Skeletal muscle satellite cell (primary cell): ENCODE measurements at regions not wholly inside any gene's neighbourhood (a gene's known extent, or its start where the extent isn't known, plus 50 kb on each side); places are given as distances from the start of the nearest gene placed in this dataset.

Source experiments
- H3K27me3 ChIP-seq: 2 replicates; pipeline ENCODE4 v1.7.0; 2013; ENCODE audit warnings: low read length; ENCODE audit not compliant: control insufficient read depth, insufficient read depth
- H3K36me3 ChIP-seq: 2 replicates; pipeline ENCODE4 v1.7.0; 2013; ENCODE audit warnings: mild to moderate bottlenecking, control low read depth, low read length; ENCODE audit not compliant: insufficient read depth
- H3K4me1 ChIP-seq: 2 replicates; pipeline ENCODE4 v1.7.0; 2013; ENCODE audit warnings: low read length; ENCODE audit not compliant: control insufficient read depth, insufficient read depth
- H3K4me2 ChIP-seq: 2 replicates; pipeline ENCODE4 v1.7.0; 2013; ENCODE audit warnings: mild to moderate bottlenecking, low read length
- H3K4me3 ChIP-seq: 2 replicates; pipeline ENCODE4 v1.7.0; 2013; ENCODE audit warnings: low read length
- H3K9ac ChIP-seq: 2 replicates; pipeline ENCODE4 v1.7.0; 2013; ENCODE audit warnings: mild to moderate bottlenecking, low read depth, low read length, moderate library complexity
- H3K9me3 ChIP-seq: replicated peaks from 2 replicates; pipeline ENCODE4 v1.7.0; 2013; ENCODE audit warnings: mild to moderate bottlenecking, control low read depth, low read length

DNA sequence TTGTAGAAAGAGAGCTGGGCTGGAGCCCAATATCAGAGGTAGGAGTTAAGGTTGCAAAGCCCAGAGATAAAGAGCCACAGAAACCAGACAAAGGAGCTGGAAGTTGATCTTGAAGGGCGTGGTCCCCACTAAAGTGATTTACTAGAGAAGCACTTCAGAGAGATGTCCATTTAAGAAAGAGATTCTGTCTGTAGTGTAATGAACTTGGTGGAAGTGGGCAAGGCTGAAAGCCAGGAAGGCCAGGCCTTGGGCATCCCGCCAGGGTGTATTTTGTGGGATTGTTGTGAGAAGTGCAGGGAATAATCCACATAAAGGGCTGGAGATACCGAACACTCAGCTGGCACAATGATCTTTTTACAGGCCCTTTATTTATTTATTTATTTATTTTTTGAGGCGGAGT, 1398.8 kb downstream of the TBC1D22A start:
- H3K4me3 ChIP-seq, result no peak overlapping the region

DNA sequence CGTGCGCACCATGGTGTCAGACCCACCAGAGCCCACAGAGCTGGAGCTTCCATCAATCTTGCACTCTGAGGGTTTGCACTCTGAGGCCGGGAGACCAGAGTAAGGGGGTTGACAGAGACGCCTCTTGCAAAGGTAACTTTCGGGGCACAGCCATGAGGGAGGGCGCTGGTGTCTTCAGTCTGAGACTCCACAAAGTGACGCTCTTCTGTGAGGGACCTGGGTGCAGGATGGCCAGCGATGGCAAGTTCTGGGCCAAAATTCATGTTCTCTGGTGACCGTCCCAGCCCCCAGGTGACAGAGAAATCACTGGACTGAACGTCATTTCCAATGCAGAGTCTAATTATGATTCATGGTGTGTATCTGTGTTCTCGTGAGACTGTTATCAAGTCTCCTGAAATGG, 1395.2 kb downstream of the TBC1D22A start:
- no peak overlapping the region for H3K4me2 ChIP-seq
- H3K9me3 ChIP-seq, result peaks cover 23% of the 10 kb centered on the region

More for the DNA sequence above, 1398.8 kb downstream of the TBC1D22A start:
- peaks cover 12% of the 10 kb centered on the region for H3K9me3 ChIP-seq
- H3K27me3 ChIP-seq, result no peaks in the 10 kb centered on the region
- no peaks in the 10 kb centered on the region for H3K36me3 ChIP-seq
- no peak overlapping the region for H3K9ac ChIP-seq
- no peak overlapping the region for H3K4me2 ChIP-seq
- H3K4me1 ChIP-seq, result no peaks in the 10 kb centered on the region

DNA sequence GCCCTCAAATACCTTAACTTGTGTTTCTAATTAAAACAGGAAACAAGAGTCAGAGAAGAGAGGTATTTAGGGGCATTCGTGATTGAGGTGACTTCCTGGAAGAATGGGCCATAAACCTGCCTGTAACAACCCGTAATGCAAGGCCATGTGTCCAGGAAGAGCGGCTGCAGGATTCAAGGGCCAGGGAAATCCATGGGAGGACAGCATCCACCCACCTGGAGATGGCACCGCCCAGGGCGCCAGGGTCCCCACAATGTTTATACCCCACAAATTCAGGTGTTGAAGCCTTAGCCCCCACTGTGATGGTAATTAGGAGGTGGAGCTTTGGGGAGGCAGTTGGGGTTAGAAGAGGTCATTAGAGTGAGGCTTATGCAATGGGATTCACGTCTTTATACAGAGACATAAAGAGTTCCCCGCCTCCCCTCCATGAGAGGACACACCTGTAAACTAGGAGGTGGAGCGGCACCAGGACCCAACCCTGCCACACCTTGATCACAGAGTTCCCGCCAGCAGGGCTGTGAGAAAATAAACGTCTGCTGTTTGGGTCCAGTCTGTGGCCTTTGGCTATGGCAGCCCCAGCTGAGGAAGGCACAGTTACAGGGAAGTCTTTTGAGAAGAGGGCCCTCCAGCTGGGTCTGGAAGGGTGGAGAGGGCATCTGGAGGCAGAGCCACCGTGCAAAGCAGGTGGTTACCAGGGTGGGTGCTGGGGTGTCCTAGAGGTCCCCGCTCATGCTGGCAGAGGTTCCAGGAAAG, 1394.3 kb downstream of the TBC1D22A start:
- Histone ChIP-seq H3K27me3 (no peaks in the 10 kb centered on the region), H3K36me3 (no peaks in the 10 kb centered on the region), H3K4me1 (no peaks in the 10 kb centered on the region), H3K9ac (no peak overlapping the region), H3K4me2 (no peak overlapping the region), H3K4me3 (no peak overlapping the region), H3K9me3 (peaks cover 23% of the 10 kb centered on the region)

More for the DNA sequence above, 1395.2 kb downstream of the TBC1D22A start:
- no peaks in the 10 kb centered on the region for H3K36me3 ChIP-seq
- no peak overlapping the region for H3K4me3 ChIP-seq
- no peaks in the 10 kb centered on the region for H3K27me3 ChIP-seq
- H3K9ac ChIP-seq, result no peak overlapping the region
- no peaks in the 10 kb centered on the region for H3K4me1 ChIP-seq

DNA sequence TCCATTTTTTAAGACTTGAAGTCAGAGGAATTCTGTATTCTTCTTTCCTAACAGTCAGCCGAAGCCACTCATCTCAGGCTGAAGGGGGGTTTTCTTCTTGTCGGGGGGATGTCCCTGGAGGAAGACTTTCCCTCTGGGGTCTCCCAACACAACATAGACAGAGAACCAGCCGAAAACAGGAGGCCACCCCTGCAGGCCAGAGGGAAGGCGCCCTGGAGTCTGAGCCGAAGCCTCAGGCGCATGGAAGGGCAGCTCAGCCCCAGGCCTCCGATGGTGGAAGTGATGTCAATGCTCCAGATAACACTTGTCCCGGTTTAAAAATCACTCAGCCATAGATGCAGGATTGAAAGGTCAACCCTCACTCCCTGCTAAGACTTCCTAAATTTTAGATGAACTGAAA, 1393.0 kb downstream of the TBC1D22A start:
- Histone ChIP-seq H3K4me3 (no peak overlapping the region), H3K9ac (no peak overlapping the region), H3K4me2 (no peak overlapping the region), H3K9me3 (peaks cover 16% of the 10 kb centered on the region), H3K36me3 (no peaks in the 10 kb centered on the region), H3K4me1 (no peaks in the 10 kb centered on the region), H3K27me3 (no peaks in the 10 kb centered on the region)

DNA sequence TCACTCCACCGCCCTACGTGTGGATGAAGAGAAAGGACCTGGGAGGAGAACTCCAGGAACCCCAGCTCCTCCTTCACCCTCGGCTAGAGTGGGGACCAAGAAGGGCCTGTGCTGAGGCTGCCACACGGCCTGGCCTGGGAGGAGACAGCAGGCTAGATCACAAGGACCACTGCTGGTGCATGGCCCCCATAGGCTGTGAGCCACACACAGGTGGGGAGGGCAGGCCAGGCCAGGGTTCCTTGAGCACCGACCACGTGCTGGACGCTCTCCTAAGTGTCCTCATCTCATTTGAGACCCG, 1392.4 kb downstream of the TBC1D22A start:
- H3K36me3 ChIP-seq, result no peaks in the 10 kb centered on the region
- H3K4me2 ChIP-seq, result no peak overlapping the region
- peaks cover 16% of the 10 kb centered on the region for H3K9me3 ChIP-seq
- no peak overlapping the region for H3K4me3 ChIP-seq
- no peaks in the 10 kb centered on the region for H3K27me3 ChIP-seq
- H3K9ac ChIP-seq, result no peak overlapping the region
- H3K4me1 ChIP-seq, result no peaks in the 10 kb centered on the region

DNA sequence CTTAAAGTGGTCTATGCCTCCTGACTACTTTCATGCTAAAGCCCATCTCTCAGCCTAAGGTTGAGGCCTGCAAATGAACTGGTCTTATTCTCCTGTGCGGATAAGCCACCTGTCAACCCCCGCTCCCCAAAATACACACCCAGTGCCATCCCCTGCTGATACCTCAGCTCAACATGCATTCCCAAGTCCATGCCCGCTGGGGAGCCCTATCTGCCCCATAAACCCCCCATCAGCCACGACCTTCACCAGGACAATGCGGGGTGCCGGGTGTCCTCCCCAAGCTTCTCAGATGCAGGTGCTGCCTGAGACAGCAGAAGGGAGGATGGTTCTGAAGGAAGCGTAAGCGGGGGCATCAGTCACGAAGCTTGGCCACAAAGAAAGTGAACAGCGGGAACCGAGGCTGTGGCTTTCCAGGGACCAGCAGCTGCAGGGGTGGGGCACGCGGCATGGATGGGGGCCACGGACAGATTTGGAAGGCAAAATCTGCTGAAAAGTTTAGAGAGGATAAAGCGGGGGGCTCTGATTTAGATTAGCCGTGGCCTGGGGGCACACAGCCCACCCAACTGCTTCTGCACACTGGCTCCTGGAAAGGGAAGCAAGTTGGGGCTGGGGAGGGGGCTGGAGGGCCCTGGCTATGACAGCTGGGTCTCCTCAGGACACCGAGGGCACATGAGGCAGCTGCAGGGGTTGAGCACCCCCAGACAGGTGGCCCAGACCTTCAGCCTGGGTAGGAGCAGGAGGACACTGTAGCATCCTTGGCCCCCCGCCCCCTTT, 1391.9 kb downstream of the TBC1D22A start:
- Histone ChIP-seq H3K36me3 (no peaks in the 10 kb centered on the region), H3K4me2 (no peak overlapping the region), H3K27me3 (no peaks in the 10 kb centered on the region), H3K9ac (no peak overlapping the region), H3K4me1 (no peaks in the 10 kb centered on the region), H3K4me3 (no peak overlapping the region), H3K9me3 (peaks cover 14% of the 10 kb centered on the region)

DNA sequence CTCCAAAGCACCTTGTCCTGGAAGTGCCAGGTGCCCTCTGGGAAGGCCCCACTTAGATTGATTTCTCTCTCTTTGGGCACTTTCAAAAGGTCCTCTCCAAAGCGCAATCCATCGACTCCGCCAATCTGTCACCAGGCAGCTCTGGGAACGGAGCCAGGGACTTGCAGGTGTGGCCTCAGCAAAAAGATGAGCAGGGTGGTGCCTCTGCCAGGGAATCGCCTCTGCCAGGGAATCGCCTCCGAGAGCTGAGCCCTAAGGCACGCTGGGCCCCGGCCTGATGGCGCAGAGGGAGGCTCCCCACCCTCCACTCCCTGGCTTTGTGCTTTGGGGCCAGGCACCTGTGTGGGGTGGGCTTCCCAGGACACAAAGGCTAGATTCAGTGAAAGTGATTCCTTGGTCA, 1391.3 kb downstream of the TBC1D22A start:
- Histone ChIP-seq H3K27me3 (no peaks in the 10 kb centered on the region), H3K9ac (no peak overlapping the region), H3K4me2 (no peak overlapping the region), H3K36me3 (no peaks in the 10 kb centered on the region), H3K4me3 (no peak overlapping the region), H3K9me3 (peaks cover 14% of the 10 kb centered on the region), H3K4me1 (no peaks in the 10 kb centered on the region)

DNA sequence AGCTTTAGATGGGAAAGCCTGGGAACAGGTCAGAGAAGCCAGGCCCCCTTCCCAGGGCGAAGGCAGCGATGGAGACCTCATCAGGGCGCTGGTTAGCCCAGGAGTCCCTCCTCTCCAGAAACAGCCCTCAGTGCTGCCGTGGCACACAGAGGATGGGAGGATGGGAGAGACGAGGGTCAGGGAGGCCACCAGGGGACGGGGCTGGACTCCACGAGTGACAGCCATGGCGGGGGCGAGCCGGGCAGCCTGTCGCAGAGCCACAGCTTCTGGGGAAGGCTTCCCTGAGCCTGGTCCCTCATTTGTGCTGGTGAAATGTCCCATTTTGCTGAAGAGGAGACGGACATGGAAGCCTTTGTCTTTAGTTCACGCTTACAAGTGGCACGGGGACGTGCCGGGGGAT, 1390.5 kb downstream of the TBC1D22A start:
- Histone ChIP-seq H3K4me2 (no peak overlapping the region), H3K9ac (no peak overlapping the region), H3K4me1 (no peaks in the 10 kb centered on the region), H3K4me3 (no peak overlapping the region), H3K9me3 (peaks cover 14% of the 10 kb centered on the region), H3K36me3 (no peaks in the 10 kb centered on the region), H3K27me3 (no peaks in the 10 kb centered on the region)

DNA sequence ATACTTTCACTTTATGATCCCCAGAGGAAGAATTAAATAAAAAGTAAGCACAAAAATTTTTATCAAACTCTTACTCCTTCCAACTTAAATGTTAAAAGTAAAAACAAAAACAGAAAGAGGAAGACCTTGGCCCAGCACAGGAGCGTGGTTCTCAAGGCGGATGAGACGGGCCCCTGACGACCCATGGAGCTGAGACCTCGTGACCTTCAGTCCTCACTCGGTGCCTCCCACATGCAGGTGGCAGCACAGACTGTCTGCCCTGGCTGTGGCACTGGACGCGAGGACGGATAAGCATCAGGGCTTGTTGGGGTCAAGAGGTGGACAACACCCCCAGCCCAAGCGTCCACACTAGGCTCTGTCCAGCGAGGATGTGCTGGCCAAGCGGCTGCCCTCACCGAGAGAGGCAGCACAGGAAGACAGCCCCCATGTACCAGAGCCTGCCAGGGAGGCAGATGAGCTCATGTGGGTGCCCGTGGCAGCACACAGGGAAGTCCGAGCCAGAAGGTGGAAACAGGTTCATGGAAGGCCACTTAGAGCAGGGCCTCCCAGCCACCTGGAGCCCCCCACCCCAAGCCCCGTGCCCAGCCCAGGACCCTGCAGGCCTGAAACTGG, 1389.8 kb downstream of the TBC1D22A start:
- no peak overlapping the region for H3K4me3 ChIP-seq
- no peak overlapping the region for H3K9ac ChIP-seq
- no peak overlapping the region for H3K4me2 ChIP-seq
- no peaks in the 10 kb centered on the region for H3K27me3 ChIP-seq
- no peaks in the 10 kb centered on the region for H3K4me1 ChIP-seq
- H3K9me3 ChIP-seq, result peaks cover 14% of the 10 kb centered on the region
- no peaks in the 10 kb centered on the region for H3K36me3 ChIP-seq

DNA sequence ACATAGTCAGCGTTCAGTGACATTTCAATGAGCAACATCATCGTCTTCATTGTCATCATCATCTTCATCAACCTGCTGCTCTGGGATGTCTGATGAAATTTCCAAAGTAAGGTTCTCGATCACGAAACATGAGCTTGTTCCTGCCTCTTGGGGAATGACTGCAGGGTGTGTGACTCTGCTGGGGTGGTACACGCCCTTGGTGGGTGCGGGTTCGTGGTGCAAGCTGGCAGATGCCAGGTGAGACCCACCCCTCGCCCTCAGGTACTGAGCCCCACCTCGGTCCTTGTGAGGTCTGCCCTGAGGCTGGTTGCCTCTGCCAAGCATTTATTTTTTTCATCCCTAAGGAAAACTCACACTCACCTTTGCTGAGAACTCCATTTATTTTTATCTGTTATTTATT, 1389.2 kb downstream of the TBC1D22A start:
- Histone ChIP-seq H3K9ac (no peak overlapping the region), H3K4me2 (no peak overlapping the region), H3K27me3 (no peaks in the 10 kb centered on the region), H3K36me3 (no peaks in the 10 kb centered on the region), H3K4me3 (no peak overlapping the region), H3K9me3 (peaks cover 18% of the 10 kb centered on the region), H3K4me1 (no peaks in the 10 kb centered on the region)

DNA sequence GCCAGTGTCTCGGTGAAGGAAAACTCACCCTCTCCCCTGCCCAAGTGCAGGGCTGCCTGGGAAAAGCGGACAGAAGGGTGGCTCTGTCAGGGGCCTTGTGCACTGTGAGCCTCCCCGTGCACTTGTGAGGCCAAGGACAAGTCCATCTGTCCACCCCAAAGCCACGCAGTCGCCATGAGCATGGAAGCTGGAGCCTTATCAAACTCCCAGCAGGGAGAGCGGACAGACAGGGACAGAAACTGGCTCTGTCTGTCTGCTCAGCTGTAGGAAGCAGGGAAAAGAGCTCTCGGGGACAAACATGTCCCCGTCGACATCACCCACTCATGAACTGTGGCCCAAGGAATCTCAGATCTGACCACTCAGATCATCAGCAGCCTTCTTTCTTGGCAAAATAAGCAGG, 1385.4 kb downstream of the TBC1D22A start:
- Histone ChIP-seq H3K27me3 (no peaks in the 10 kb centered on the region), H3K4me2 (no peak overlapping the region), H3K9me3 (peaks cover 33% of the 10 kb centered on the region), H3K4me3 (no peak overlapping the region), H3K36me3 (no peaks in the 10 kb centered on the region), H3K9ac (no peak overlapping the region), H3K4me1 (no peaks in the 10 kb centered on the region)
